H54 (cell line): ENCODE measurements at regions not wholly inside any gene's neighbourhood (a gene's known extent, or its start where the extent isn't known, plus 50 kb on each side); places are given as distances from the start of the nearest gene placed in this dataset.

ENCODE experiments used
- DNase-seq: peaks from one replicate; pipeline ENCODE4 v3.0.0; 2011; ENCODE audit warnings: low spot score, mixed read lengths; ENCODE audit not compliant: insufficient read length
- FAIRE-seq: peaks from 3 replicates; lab custom pipeline; 2011; peaks lifted over from hg19 to GRCh38; lab: Jason Lieb, UNC
- POLR2A ChIP-seq: IDR thresholded peaks from 2 replicates; pipeline ENCODE4 v1.6.1; 2011; ENCODE audit warnings: low read depth, mild to moderate bottlenecking, low read length

GRCh38 chr18:56353663-56354260, 284.6 kb downstream of the TXNL1 start:
- TF ChIP-seq POLR2A: no peak
- FAIRE-seq (no peak), DNase-seq (no peak)

GRCh38 chr18:56351911-56352500, 286.4 kb downstream of the TXNL1 start:
- FAIRE-seq (no peak), DNase-seq (no peak)
- TF ChIP-seq POLR2A: no peak

- no peak for DNase-seq
- no peak for FAIRE-seq
- no peak for TF ChIP-seq POLR2A
Observed at GRCh38 chr18:56337507-56337906, 300.9 kb downstream of the TXNL1 start.

GRCh38 chr18:56333839-56334238, 304.6 kb downstream of the TXNL1 start:
- no peak for FAIRE-seq
- no peak for DNase-seq
- TF ChIP-seq POLR2A: no peak

- no peak for FAIRE-seq
- no peak for DNase-seq
- no peak for TF ChIP-seq POLR2A
Observed at GRCh38 chr18:56333146-56333545, 305.2 kb downstream of the TXNL1 start.

GRCh38 chr18:56332371-56332770, 306.0 kb downstream of the TXNL1 start:
- no peak for FAIRE-seq
- TF ChIP-seq POLR2A: no peak
- no peak for DNase-seq

GRCh38 chr18:56330366-56331110, 307.9 kb downstream of the TXNL1 start:
- no peak for TF ChIP-seq POLR2A
- FAIRE-seq (no peak), DNase-seq (no peak)

- FAIRE-seq: no peak
- TF ChIP-seq POLR2A: no peak
- no peak for DNase-seq
Observed at GRCh38 chr18:56329536-56329935, 308.9 kb downstream of the TXNL1 start.

- no peak for TF ChIP-seq POLR2A
- DNase-seq (no peak), FAIRE-seq (no peak)
Observed at GRCh38 chr18:56327191-56327885, 311.1 kb downstream of the TXNL1 start.

GRCh38 chr18:56326336-56327072, 311.9 kb downstream of the TXNL1 start:
- FAIRE-seq (no peak), DNase-seq (no peak)
- TF ChIP-seq POLR2A: no peak

GRCh38 chr18:56323673-56324072, 314.7 kb downstream of the TXNL1 start:
- FAIRE-seq (no peak), DNase-seq (no peak)
- no peak for TF ChIP-seq POLR2A

- TF ChIP-seq POLR2A: no peak
- DNase-seq (no peak), FAIRE-seq (no peak)
Observed at GRCh38 chr18:56322406-56322805, 316.0 kb downstream of the TXNL1 start.

- no peak for TF ChIP-seq POLR2A
- no peak for DNase-seq
- no peak for FAIRE-seq
Observed at GRCh38 chr18:56321470-56321869, 316.9 kb downstream of the TXNL1 start.

GRCh38 chr18:56319953-56320352, 318.4 kb downstream of the TXNL1 start:
- FAIRE-seq (no peak), DNase-seq (no peak)
- no peak for TF ChIP-seq POLR2A
